Sigmoid colon (tissue), 6 donors: ENCODE measurements at regions not wholly inside any gene's neighbourhood (a gene's known extent, or its start where the extent isn't known, plus 50 kb on each side); places are given as distances from the start of the nearest gene placed in this dataset.
"Not testable (repeated sequence)": the region's sequence is repeated elsewhere in the genome, so short reads cannot be mapped to it uniquely, and the experiment has no call there.

Source experiments
- DNase-seq: peaks from one replicate; pipeline ENCODE4 v3.0.0-alpha.2; 2019
- H3K27ac ChIP-seq, 4 donors: fragments of 200-600 bp; sonication (generic); one replicate each; pipeline ENCODE4 v1.5.1; 2016 to 2019; ENCODE audit warnings: mild to moderate bottlenecking in 1 of 4
- H3K27me3 ChIP-seq, 3 donors: fragments of 200-600 bp; sonication (generic); one replicate each; pipeline ENCODE4 v1.5.1; 2019; ENCODE audit warnings: mild to moderate bottlenecking in 1 of 3
- H3K36me3 ChIP-seq, 4 donors: fragments of 200-600 bp; sonication (generic); one replicate each; pipeline ENCODE4 v1.5.1; 2016 to 2019
- H3K4me1 ChIP-seq, 4 donors: fragments of 200-600 bp; sonication (generic); one replicate each; pipeline ENCODE4 v1.5.1; 2017 to 2019
- H3K4me3 ChIP-seq, 4 donors: fragments of 200-600 bp; sonication (generic); one replicate each; pipeline ENCODE4 v1.5.1; 2017 to 2019; ENCODE audit warnings: mild to moderate bottlenecking in 2 of 4, moderate library complexity in 1 of 4
- H3K9me3 ChIP-seq, 4 donors: fragments of 200-600 bp in 3 of 4; sonication (generic) in 3 of 4; one replicate each; pipeline versions ENCODE4 v1.5.1 to v1.6.1; 2013 to 2019
- EP300 ChIP-seq, 4 donors: sonication (generic); formaldehyde crosslinking; IDR thresholded peaks; one replicate each; pipeline ENCODE4 v1.6.1; 2017; ENCODE audit warnings: antibody characterized with exemption in 4 of 4
- POLR2A ChIP-seq, 2 donors: fragments of 450-650 bp; IDR thresholded peaks; one replicate each; pipeline ENCODE4 v1.6.1; 2016; ENCODE audit warnings: antibody characterized with exemption in 2 of 2, mild to moderate bottlenecking in 2 of 2, moderate library complexity in 2 of 2
- POLR2AphosphoS5 ChIP-seq, 4 donors: sonication (generic); formaldehyde crosslinking; IDR thresholded peaks; one replicate each; pipeline ENCODE4 v1.6.1; 2017; ENCODE audit warnings: antibody characterized with exemption in 4 of 4
- WGBS, 2 donors: extraction: QIAGEN DNeasy Blood & Tissue Kit; methylation state at CpG; one replicate each; pipeline ENCODE4 v1.1.7; 2013; 5-methylcytosine and 5-hydroxymethylcytosine counted together
- intact Hi-C: fragments of 100-400 bp; cut with DNase I; formaldehyde crosslinking; loops from one replicate; pipeline ENCODE4 v1.15.1; 2023
- TF ChIP-seq, protein P1 (sequence below), 4 experiments: fragments of 450-650 bp in 3 of 4; fragments of 200-600 bp in 1 of 4; IDR thresholded peaks; one replicate each; pipeline ENCODE4 v1.5.1; 2016 to 2019; ENCODE audit warnings: antibody characterized with exemption in 4 of 4, mild to moderate bottlenecking in 3 of 4, moderate library complexity in 2 of 4
- donor health status: healthy with polysubstance abuse.
- donor health status: healthy.

DNA sequence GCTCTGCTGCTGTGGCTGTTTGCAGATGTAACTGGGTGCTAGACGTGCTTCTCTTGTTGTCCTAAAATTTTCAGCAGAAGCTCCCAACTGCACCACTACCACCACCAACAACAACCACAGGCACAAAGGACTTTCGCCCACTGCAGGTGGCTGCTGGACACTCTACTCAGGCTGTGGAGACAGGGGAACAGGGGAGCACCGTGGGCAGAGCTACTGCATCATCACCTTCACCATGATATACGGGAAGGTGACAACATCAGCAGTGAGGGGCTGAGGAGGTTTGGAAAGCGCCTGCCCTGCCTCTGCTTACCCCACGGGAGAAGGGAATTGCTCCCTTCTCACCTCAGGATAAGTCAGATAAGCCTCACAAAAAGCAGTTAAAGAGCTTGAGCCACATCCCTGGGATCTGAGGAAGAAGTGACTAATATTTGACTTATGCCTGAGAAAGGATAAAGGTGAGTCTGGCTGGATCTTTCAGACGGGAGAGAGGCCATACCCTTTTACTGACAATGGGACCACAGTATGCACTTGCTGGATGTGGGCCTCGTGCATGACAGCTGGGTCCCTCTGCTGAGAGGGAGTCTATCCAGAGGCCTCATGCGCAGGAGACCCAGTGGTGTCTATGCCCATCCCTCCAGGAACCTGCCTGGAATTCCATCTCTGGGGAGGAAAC is 217.6 kb downstream of the KLF6 start:
- Histone ChIP-seq H3K9me3 (peaks cover 0 to 4% (median 2%) of the 10 kb centered on the region in 4 donors), H3K27me3 (no peaks in the 10 kb centered on the region), H3K27ac (no peak overlapping the region), H3K4me1 (peaks cover 0 to 11% (median 3%) of the 10 kb centered on the region in 4 donors), H3K4me3 (no peak overlapping the region), H3K36me3 (no peaks in the 10 kb centered on the region)
- intact Hi-C loops: no loop called here
- no peak for TF ChIP-seq POLR2AphosphoS5 (IDR thresholded peaks at IDR 0.05)
- TF ChIP-seq, protein P1, sequence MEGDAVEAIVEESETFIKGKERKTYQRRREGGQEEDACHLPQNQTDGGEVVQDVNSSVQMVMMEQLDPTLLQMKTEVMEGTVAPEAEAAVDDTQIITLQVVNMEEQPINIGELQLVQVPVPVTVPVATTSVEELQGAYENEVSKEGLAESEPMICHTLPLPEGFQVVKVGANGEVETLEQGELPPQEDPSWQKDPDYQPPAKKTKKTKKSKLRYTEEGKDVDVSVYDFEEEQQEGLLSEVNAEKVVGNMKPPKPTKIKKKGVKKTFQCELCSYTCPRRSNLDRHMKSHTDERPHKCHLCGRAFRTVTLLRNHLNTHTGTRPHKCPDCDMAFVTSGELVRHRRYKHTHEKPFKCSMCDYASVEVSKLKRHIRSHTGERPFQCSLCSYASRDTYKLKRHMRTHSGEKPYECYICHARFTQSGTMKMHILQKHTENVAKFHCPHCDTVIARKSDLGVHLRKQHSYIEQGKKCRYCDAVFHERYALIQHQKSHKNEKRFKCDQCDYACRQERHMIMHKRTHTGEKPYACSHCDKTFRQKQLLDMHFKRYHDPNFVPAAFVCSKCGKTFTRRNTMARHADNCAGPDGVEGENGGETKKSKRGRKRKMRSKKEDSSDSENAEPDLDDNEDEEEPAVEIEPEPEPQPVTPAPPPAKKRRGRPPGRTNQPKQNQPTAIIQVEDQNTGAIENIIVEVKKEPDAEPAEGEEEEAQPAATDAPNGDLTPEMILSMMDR (IDR thresholded peaks at IDR 0.05): no peak
- TF ChIP-seq POLR2A (IDR thresholded peaks at IDR 0.05): no peak
- no peak for TF ChIP-seq EP300 (IDR thresholded peaks at IDR 0.05)
- WGBS, 2 donors: 90 to 92% methylated on average over 9 of the region's 9 CpGs
- DNase-seq: no peak

DNA sequence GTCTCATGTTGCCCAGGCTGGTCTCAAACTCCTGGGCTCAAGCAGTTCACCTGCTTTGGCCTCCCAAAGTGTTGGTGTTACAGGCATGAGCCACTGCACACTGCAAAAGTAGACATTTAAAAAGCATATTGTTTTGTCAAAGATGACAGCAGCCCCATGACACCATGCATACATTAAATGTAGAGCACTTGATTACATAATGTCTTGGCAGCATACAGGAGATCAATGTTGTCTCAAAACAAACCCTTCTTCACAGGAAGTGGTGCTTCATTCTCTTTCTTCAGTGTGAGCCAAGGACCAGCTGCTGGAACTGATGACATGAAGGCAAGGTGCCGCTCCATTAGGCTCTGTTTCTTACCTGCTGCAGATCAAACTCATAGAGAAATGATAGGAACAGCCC is 218.4 kb downstream of the KLF6 start:
- WGBS, 2 donors: 82 to 97% methylated on average over 1 of the region's 1 CpG
- TF ChIP-seq POLR2AphosphoS5 (IDR thresholded peaks at IDR 0.05) (no peak), POLR2A (IDR thresholded peaks at IDR 0.05) (no peak), EP300 (IDR thresholded peaks at IDR 0.05) (no peak)
- TF ChIP-seq, protein P1 (IDR thresholded peaks at IDR 0.05): no peak
- DNase-seq: no peak

DNA sequence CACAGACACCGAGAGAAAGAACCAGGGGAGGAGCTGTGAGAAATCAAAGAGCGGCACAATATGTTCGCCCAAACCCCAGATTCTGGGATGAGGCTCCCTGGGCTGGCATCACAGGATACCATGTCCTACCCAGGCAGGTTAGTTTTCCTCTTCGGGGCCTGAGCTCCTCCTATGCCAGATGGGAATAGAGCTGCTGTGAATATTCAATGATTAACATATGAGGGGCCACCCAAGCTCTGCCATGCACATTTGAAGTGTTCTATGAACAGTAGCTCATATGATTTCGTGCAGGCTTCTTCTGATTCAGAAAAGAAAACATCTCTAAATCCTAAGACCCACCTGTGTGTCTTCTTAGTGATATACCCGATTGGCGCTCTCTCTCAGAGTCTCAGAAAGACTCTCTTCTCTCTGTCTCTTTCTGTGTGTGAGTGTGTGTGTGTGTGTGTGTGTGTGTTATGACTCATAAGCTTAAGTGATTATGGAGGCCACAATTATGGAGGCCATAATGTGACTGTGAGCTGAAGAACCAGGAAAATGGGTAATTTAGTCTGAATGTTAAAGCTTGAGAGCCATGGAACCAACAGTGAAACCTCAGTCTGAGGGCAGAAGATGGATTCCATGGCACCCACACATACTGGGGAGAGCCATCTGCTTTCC is 220.5 kb downstream of the KLF6 start:
- no peak overlapping the region for H3K27ac ChIP-seq
- no peak for TF ChIP-seq POLR2A (IDR thresholded peaks at IDR 0.05)
- no peak for TF ChIP-seq EP300 (IDR thresholded peaks at IDR 0.05)
- no peak for TF ChIP-seq POLR2AphosphoS5 (IDR thresholded peaks at IDR 0.05)
- TF ChIP-seq, protein P1 (IDR thresholded peaks at IDR 0.05): no peak
- H3K36me3 ChIP-seq: no peaks in the 10 kb centered on the region
- no peaks in the 10 kb centered on the region for H3K27me3 ChIP-seq
- no peak overlapping the region for H3K4me3 ChIP-seq
- peaks cover 0 to 4% (median 2%) of the 10 kb centered on the region in 4 donors for H3K9me3 ChIP-seq
- H3K4me1 ChIP-seq: no peaks in the 10 kb centered on the region
- intact Hi-C loops: no loop called here
- no peak for DNase-seq
- WGBS, 2 donors: 95 to 96% methylated on average over 7 of the region's 7 CpGs

More for the DNA sequence above, 218.4 kb downstream of the KLF6 start:
- Histone ChIP-seq H3K36me3 (no peaks in the 10 kb centered on the region), H3K4me3 (no peak overlapping the region), H3K27me3 (no peaks in the 10 kb centered on the region), H3K27ac (no peak overlapping the region), H3K9me3 (peaks cover 0 to 4% (median 2%) of the 10 kb centered on the region in 4 donors), H3K4me1 (peaks cover 0 to 7% (median 3%) of the 10 kb centered on the region in 4 donors)
- intact Hi-C loops: no loop called here

DNA sequence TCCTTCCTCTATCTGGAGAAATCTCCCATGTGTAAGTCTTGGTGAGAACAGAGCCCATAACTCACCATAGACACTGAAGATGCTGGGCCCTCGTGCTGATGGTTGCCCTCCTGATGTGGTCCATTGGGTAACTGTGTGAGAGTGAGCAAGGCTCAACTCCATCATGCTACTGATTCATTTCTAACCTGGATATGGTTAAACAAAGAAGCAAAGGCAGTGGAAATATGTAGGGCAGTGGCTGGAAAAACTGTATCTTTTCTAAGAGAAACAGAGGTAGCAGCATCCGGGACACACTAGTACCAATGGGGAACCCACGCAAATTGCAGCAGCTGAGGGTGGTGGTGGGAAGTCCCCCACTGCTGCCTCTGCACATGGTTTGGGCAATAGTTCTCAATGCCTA is 221.7 kb downstream of the KLF6 start:
- DNase-seq: no peak
- Histone ChIP-seq H3K4me1 (no peaks in the 10 kb centered on the region), H3K4me3 (no peak overlapping the region), H3K27ac (no peak overlapping the region), H3K27me3 (no peaks in the 10 kb centered on the region), H3K36me3 (no peaks in the 10 kb centered on the region), H3K9me3 (peaks cover 0 to 4% (median 2%) of the 10 kb centered on the region in 4 donors)
- TF ChIP-seq POLR2AphosphoS5 (IDR thresholded peaks at IDR 0.05): no peak
- 81 to 93% methylated on average over 3 of the region's 3 CpGs for WGBS, 2 donors
- intact Hi-C loops: no loop called here

DNA sequence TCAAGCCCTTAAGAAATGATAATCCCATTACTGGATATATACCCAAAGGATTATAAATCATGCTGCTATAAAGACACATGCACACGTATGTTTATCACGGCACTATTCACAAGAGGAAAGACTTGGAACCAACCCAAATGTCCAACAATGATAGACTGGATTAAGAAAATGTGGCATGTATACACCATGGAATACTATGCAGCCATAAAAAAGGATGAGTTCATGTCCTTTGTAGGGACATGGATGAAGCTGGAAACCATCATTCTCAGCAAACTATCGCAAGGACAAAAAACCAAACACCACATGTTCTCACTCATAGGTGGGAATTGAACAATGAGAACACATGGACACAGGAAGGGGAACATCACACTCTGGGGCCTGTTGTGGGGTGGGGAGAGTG is 224.4 kb downstream of the KLF6 start:
- H3K9me3 ChIP-seq, H3K27ac ChIP-seq, H3K27me3 ChIP-seq, H3K36me3 ChIP-seq, DNase-seq, intact Hi-C loops, H3K4me1 ChIP-seq, H3K4me3 ChIP-seq: not testable (repeated sequence)
- WGBS, 2 donors: 86 to 90% methylated on average over 2 of the region's 3 CpGs
